SK-N-MC (cell line): ENCODE measurements at regions not wholly inside any gene's neighbourhood (a gene's known extent, or its start where the extent isn't known, plus 50 kb on each side); places are given as distances from the start of the nearest gene placed in this dataset.

ENCODE experiments used
- EZH2 ChIP-seq: fragments of 200-600 bp; sonication (generic); IDR thresholded peaks from one replicate; pipeline ENCODE4 v1.6.1; 2017; ENCODE audit warnings: antibody characterized with exemption
- FOXP2 ChIP-seq: optimal IDR thresholded peaks from 2 replicates; pipeline ENCODE3; 2011; ENCODE audit warnings: mild to moderate bottlenecking, moderate library complexity; ENCODE audit not compliant: insufficient read depth; ENCODE audit errors: extremely low read length, control extremely low read depth
- POLR2AphosphoS5 ChIP-seq: IDR thresholded peaks from 2 replicates; pipeline ENCODE4 v1.6.1; 2012; ENCODE audit warnings: mild to moderate bottlenecking, low read depth, low read length, borderline replicate concordance

DNA sequence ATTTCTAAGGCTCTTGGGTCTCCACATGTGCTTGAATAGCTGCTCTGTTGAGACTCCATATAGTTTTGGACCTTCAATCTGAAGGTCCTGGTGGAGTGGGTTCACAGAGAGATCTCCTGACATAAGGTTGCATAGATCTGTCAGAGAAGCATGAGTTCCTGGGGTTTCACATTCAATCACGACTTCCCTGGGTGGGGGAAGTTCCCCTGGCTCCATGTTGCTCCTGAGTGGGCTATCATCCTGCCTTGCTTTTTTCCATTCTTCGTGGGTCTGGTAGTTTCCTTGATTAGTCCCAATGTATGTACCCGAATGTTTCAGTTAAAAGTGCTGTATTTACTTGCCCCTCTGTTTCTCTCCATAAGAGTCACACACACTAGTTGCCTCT lies 181.8 kb downstream of the RASSF9 start:
- no peak for TF ChIP-seq POLR2AphosphoS5
- no peak for TF ChIP-seq EZH2
- no peak for TF ChIP-seq FOXP2
